GM19239 (cell line): ENCODE measurements at regions not wholly inside any gene's neighbourhood (a gene's known extent, or its start where the extent isn't known, plus 50 kb on each side); places are given as distances from the start of the nearest gene placed in this dataset.
"Not testable (repeated sequence)": the region's sequence is repeated elsewhere in the genome, so short reads cannot be mapped to it uniquely, and the experiment has no call there.

ENCODE experiments used
- DNase-seq: peaks from one replicate; pipeline ENCODE4 v3.0.0; 2011; ENCODE audit warnings: low spot score; ENCODE audit not compliant: insufficient read length
- FAIRE-seq: peaks from 2 replicates; lab custom pipeline; 2011; peaks lifted over from hg19 to GRCh38; lab: Jason Lieb, UNC

DNA sequence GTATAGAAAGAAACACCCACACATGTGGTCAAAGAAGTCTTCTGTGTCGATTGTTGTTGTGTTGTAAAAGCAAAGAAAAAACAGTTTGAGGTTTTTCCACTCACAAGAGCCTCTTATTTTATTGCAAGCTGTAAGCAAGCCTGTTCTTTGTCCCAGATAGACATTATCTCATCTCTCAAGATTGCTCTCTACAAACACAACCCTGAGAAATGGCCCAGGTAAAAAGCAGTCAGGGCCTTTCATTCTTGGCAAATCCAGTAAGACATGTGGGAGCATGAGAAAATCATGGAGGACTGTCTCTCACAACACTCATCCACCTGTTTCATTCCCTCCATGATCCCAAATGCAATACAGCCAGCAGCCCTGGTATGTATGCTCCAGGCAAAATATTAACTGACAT lies 286.6 kb upstream of the POU5F2 start:
- DNase-seq (no peak), FAIRE-seq (no peak)

DNA sequence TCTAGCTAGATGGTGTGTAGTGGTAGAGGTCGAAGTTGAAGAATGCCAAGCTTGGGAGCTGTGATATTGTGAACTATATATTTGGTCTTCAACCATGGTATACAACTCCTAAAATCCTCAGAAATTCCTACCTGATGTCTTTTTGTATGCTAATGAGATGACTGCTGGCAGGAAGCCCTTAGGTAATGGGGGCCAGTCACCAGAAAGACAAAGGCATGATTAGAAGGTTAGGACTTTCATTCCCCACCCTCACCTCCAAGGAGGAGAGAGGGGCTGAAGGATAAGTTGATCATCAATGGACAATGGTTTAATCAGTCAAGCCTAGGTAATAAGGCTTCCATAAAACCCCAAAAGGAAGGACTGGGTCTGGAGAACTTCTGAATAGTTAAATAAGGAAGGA lies 285.7 kb upstream of the POU5F2 start:
- DNase-seq (no peak), FAIRE-seq (no peak)

DNA sequence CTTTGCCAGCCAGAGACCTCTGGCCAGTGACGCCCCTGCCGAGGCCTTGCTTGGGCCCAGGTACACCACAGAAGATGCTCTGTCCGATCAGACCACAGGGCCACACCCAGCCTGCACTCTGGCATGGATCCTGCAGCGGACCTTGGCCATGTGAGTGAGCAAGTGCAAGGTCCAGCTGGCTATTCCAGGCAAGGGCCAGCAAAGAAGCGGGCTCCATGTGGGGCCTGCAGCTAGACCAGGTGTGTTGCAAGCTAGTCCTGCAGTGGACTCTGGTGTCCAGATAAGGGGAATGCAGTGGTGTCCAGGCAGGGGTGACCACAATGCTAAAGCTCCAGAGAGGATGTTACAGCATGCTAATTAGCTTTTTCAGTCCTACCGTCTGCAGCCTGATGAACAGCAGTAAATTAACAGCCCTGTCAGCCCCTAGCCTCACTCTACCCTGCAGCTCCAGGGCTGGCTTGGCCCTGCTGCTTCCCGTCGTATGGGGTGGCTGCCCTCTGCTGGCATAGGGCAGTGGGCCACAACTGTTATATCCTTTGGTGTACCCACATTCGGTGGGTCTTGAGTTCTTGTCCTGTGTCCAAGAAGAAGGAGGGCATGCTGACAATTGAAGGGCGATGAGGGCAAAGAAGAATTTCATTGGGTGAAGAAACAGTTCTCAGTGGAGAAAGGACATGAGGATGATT lies 284.5 kb upstream of the POU5F2 start:
- no peak for FAIRE-seq

DNA sequence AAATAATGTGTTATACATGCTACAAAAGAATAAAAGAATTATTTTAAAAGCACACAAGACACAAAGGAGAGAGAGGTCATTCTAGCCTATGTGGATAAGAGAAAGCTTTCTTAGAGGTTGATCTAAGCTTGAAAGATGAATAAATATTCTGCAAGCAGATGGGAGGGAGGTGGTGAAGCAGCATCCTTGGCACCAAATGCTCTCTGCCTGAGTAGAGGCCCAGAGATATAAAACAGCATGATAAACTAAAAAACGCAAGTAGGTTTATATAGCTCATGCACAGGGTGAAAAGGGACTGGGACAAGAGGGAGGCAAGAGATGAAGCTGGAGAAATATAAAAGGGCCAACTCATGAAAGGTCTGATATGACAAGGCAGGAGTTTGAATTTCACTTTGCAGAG lies 283.2 kb upstream of the POU5F2 start:
- no peak for DNase-seq
- FAIRE-seq: no peak

More for the DNA sequence above, 284.5 kb upstream of the POU5F2 start:
- no peak for DNase-seq

DNA sequence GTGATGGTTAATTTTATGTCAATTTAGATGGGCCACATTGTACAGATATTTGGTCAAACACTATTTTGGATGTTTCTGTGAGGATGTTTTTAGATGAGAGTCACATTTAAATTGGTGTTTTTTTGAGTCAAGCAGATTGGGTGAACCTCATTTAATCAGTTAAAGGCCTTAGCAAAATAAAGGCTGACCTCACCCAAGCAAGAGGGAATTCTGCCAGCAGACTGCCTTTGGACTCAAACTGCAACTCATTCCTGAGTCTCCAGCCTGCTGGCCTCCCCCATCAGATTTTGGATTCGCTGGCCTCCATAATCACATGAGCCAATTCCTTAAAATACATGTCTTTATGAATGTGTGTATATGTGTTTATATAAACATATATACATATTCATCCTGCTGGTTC lies 282.7 kb upstream of the POU5F2 start:
- DNase-seq: no peak
- FAIRE-seq: no peak

DNA sequence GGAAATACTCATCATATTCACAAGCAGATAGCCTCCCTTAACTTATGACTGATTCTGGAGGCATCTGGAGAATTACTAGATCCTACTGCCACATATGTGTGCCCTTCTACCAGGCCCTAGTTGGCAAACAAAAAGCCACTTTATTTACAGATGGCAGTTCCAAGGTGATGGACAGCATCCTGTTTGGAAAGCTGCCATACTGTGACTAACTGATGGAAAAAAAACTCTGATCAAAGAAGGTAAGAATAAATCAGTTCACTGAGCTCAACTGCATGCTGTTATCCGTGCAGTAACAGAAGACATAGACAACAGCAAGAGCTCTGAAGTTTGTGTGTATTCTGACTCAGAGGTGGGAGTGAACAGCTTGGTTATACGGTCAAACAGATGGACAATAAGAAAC lies 279.8 kb upstream of the POU5F2 start:
- FAIRE-seq (no peak), DNase-seq (no peak)

DNA sequence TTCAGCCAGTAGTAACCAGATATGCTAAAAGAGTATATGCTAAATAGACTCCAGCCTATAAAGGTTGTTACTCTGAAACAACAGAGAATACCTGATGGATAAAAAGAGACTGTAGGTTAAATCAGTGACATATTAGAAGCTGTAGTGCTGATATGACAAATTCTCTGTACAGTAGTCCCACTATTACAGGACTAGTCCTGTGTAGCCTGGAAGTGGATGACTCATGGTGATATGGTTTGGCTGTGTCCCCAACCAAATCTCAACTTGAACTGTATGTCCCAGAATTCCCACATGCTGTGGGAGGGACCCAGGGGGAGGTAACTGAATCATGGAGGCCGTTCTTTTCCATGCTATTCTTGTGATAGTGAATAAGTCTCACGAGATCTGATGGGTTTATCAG lies 276.2 kb upstream of the POU5F2 start:
- DNase-seq: no peak
- FAIRE-seq: no peak

DNA sequence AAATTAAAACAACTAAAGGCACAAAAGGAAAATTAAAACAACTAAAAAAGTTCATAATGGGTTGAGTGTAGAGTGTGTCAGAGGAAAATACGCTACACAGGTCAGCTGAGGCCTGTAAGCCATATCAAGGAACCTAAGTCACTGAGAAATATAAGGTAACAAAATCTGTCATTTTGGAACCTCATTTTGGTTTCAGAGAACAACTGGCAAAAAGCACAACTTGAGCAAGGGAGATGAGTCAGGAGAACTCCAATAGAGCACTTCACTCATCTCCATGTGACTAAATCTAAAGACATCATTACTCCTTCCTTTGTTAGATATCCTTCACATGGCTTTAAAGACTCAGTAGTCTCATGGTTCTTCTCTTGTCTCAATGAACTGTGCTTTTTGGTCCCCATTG lies 269.4 kb upstream of the POU5F2 start:
- no peak for FAIRE-seq

DNA sequence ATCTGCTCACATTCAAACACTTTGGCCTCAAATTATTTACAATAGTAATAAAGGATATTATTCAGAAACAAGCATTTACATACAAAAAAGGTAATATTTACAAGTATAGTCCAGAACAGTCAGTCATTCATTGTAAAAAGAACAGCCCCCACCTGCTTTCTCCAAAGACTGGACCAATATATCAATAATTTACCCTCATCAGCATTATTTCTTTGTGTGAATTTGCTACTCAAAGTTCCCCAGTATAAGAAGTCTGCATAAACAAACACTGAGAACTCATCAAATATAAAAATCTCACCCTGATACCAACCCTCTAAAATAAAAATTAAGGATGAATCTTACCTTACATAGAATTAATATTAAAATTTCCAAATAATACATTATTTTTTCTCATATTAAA lies 267.8 kb upstream of the POU5F2 start:
- DNase-seq (no peak), FAIRE-seq (no peak)

More for the DNA sequence above, 269.4 kb upstream of the POU5F2 start:
- DNase-seq: no peak

DNA sequence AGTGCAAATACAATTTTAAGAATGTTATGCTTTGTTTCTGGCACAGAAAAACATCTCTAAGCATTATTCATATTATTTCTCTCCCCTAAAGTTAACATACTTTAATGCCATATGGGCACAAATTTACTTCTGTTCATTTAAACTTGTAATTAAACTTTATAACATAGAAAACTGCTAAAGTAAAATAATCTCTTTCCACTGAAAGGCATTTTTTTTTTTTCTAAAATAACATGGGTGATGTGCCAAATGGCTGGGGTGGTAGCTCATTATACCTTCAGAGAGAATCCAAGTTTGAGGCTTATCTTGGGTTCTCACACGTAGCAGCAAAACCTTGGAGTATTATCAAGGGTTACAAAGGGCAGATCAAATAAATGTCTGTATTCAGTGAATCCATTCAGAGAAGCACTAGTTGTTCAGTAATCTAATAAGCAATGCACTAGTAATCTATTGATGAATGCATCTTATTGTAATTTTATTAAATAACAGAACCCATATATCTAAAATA lies 257.6 kb upstream of the POU5F2 start:
- DNase-seq (no peak), FAIRE-seq (no peak)

DNA sequence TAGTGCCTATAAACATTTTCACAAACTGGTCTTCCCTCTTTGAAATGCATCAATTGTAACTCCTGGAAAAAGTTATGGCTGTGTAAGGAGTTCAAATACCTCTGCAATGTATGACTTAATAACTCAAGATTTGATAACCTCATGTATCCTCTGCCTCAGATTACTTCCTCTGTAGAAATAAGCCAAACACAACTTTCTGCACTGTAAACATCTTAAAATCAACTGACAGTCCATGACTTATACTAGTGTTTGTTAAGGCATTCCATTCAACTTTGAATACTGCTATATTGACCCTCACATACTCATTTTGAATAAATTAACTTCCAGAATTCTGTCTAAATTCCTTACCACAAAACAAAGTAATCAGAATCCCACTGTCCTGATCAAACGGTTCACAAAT lies 256.2 kb upstream of the POU5F2 start:
- FAIRE-seq: no peak
- DNase-seq: no peak

DNA sequence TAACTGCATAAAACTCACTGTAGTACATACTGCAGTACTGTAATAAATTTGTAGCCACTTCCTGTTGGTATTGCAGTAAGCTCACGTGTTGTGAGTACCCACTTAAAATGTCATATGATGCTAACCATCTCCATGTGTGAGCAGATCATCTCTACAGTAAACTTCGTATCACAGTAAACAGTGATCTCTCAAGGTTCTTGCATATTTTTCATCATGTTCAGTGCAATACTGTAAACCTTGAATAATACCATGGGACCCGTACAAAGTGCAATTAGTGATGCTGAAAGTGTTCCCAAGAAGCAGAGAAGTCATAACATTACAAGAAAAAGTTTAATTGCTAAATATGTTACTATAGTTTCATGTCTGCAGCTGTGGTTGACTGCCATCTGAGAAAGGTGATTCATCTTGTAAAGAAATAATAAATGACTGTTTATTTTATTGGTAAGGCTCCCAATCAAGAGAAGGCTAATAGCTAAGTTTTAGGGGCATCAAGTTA lies 253.8 kb upstream of the POU5F2 start:
- no peak for FAIRE-seq
- no peak for DNase-seq

DNA sequence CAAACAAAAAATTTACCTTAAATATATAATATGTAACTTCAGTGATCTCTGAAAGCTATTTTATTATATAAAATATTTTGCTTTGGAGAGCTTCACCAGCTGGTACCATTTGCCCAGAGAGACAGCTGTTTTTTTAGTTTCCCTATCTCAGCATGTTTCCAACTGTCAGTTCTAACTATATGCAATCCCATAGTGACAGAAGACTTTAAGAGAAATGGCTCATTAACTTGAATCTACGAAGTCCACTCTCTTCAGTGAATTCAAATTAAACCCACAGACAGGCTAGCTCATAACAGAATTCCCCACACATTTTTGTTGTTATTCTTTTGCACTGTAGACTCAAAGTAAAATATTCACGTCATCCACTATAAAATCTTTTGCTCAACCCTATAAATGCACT lies 251.8 kb upstream of the POU5F2 start:
- DNase-seq: no peak

DNA sequence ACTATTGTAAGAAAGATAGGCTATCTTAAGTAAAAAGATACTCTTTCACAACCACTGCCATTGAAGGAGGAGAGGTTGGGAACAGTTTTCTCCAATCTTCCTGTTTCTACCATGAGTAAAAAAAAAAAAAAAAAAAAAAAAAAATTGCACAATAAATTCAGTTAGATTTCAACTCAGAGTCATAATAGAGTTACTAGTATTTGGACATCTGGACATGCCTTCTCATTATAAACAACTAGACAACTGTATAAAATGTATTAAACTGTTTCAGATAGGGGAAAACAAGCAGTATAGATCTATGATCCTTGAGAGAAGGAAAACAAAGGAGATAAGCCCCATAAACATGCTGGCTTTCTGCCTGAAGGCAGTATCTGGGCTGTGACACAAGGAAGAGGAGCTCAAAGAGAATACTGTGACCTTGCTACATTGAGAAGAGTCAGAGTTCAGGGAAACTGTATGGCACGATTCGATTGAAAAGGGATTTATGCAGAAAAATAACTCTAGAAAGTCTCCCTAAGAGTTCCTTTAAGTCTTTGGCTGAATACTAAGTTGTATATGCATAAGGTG lies 249.2 kb upstream of the POU5F2 start:
- no peak for FAIRE-seq
- DNase-seq: no peak

More for the DNA sequence above, 251.8 kb upstream of the POU5F2 start:
- FAIRE-seq: no peak

DNA sequence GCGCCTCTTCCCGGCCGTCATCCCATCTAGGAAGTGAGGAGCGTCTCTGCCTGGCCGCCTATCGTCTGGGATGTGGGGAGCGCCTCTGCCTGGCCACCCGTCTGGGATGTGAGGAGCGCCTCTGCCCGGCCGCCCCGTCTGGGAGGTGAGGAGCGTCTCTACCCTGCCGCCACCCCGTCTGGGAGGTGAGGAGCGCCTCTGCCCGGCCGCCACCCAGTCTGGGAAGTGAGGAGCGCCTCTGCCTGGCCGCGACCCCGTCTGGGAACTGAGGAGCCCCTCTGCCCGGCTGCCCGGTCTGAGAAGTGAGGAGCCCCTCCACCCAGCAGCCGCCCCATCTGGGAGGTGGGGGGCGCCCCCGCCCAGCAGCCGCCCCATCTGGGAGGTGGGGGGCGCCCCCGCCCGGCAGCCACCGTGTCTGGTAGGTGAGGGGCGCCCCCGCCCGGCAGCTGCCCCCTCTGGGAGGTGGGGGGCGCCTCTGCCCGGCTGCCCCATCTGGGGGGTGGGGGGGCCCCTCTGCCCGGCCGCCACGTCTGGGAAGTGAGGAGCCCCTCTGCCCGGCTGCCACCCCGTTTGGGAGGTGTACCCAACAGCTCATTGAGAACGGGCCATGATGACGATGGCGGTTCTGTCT lies 244.7 kb upstream of the POU5F2 start:
- FAIRE-seq, DNase-seq: not testable (repeated sequence)

DNA sequence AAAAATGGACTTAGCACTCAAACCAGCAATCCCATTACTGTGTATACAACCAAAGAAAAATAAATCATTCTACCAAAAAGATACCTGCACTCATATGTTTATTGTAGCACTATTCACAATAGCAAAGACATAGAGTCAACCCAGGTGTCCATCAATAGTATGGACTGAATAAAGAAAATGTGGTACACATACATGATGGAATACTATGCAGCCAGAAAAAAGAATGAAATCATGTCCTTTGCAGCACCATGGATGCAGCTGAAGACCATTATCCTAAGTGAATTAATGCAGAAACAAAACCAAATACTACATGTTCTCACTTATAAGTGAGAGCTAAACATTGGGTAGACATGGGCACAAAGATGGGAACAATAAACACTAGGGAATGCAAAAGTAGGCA lies 236.8 kb upstream of the POU5F2 start:
- FAIRE-seq: no peak
- DNase-seq: no peak

DNA sequence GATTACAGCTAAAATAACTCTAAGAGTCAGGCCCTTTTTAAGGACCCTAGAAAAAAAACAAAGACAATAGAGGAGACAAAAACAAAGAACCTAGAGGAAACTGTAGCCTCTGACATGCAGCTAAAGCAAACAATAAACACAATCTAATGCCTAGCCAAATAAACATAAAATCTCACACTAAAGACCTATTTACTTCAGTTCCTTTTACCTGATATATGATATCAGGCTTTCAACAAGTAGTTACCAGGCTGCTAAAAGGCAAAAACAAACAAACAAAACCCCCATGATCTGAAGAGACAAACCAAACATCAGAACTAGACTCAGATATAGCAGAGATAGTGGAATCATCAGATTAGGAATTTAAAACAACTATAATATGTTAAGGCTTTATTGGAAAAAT lies 226.5 kb upstream of the POU5F2 start:
- no peak for FAIRE-seq
- DNase-seq: no peak

DNA sequence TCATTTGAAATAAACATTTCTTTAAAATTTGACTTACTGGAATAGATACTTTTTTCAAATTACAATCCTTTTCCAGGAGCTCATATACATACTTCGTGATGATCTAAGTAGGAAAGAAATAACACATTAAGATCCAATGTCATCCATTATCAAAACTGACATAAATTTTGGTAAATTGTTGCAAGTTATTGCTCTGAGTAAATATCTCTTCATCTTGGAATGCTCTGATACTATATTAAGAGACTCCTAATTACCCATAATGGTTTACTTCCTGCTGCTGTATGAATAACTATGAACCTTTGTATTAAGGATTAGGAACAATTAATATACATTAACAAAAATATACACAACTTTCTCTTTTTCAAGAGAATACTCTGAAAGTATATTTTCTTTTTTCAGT lies 223.0 kb upstream of the POU5F2 start:
- FAIRE-seq: no peak
- DNase-seq: no peak

DNA sequence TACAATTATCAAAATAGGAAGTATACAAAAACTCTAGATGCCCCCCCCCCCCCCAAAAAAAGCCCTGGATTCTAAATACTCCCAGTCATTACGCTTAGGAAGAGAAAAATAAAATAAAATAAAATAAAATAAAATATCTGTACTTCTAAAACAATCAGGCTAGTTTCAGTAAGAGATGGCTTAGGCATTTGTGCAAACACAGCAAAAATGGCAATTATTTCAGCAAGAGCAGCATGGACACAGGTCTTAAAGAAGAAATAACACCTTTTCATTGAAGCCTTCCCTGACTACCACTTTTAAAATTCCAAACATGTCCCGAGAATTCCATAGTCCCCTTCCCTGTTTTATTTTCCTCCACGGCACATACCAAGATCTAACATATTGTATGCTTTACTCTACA lies 218.6 kb upstream of the POU5F2 start:
- FAIRE-seq (no peak), DNase-seq (no peak)

DNA sequence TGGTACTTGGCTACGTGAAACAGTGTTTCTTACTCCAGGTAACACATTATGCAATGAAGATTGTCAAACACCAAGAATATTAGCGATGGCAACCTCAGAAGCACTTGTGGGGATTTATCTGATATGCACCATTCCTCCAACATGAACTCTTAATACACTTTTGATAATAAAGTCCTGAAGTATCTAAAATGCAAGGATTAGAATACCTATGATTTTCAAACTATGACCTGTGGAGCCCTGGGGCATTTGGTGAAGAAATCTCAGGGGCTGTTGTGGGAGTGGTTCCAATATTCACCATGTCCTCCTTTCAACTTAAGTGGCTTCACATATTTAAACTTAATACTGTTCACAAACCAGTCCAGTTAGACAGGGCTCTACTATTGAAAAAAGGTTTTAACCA lies 214.6 kb upstream of the POU5F2 start:
- no peak for DNase-seq
- no peak for FAIRE-seq

DNA sequence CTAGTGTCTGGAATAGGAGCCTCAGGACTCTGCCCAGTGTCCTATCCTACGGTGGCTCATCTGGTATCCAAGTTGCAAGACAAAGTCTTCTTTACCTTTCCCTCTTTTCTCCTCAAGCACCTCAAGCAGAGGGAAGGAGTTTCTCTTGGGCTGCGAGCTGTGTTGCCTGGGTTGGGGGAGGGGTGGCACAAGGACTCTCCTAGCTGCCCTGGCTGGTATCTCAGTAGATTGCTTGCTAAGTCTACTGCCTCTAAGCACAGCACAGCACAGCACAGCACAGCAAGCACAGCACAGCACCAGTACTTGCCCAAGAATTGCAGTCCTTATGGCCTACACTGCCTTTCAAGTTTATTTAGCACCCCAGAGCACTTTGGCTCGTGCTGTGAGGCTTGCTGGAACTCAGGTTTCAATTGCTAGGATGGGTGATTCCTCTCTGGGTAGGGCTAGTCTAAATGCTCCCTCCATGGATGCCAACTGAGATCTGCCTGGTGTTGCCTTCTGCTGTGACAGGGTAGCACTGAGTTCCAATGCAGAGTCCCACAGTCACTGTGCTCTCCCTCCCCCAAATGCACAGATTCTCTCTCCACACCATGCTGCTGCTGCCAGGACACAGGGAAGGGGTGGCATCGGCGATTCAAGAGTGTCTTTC lies 213.1 kb upstream of the POU5F2 start:
- FAIRE-seq (no peak), DNase-seq (no peak)
